ENCODE measurements at regions not wholly inside any gene's neighbourhood (a gene's known extent, or its start where the extent isn't known, plus 50 kb on each side); places are given as distances from the start of the nearest gene placed in this dataset.

- TF ChIP-seq REST (IDR thresholded peaks at IDR 0.05; ENCODE audit: borderline replicate concordance) (no peak), EZH2 (IDR thresholded peaks at IDR 0.05; ENCODE audit: borderline replicate concordance, insufficient read depth, low read length, poor library complexity, severe bottlenecking) (no peak), EP300 (conservative IDR thresholded peaks at IDR 0.05; ENCODE audit: poor library complexity, severe bottlenecking) (no peak)
Measured at GRCh38 chr5:84549054-84549453, 164.4 kb upstream of the EDIL3 start.

Data from neural cell (in vitro differentiated cells).